HepG2 (cell line): ENCODE measurements at regions not wholly inside any gene's neighbourhood (a gene's known extent, or its start where the extent isn't known, plus 50 kb on each side); places are given as distances from the start of the nearest gene placed in this dataset.
A peak's percentile ranks its signal among the peaks of the same experiment; 100 is the strongest.

Source experiments
- ATAC-seq: fragments of 200-7000 bp; cut with Tn5 transposase; 3 replicates; pipeline ENCODE4 v1.9.1; 2020; ENCODE audit warnings: mild to moderate bottlenecking, moderate library complexity
- BruUV-seq: library from RNA; stranded (reverse); fragments of 400-500 nt; replicated peaks from 2 replicates; lab custom pipeline; 2021; lab: Mats Ljungman, UMichigan
- CTCF ChIA-PET: fragments of 300-600 bp; formaldehyde crosslinking; extraction: SDS; loops from one replicate; lab custom pipeline; 2021; ENCODE audit warnings: low total read pairs, inconsistent platforms, low intra/inter-chr PET ratio; lab: Yijun Ruan, JAX
- POLR2A ChIA-PET: fragments of 350-600 bp; sonication (Branson Sonifier 250); formaldehyde crosslinking; loops from one replicate; lab custom pipeline; 2020; ENCODE audit warnings: antibody characterized with exemption, inconsistent platforms; lab: Yijun Ruan, JAX
- DNase-seq: peaks from one replicate; pipeline ENCODE4 v3.0.0-alpha.2; 2015; ENCODE audit warnings: low spot score
- FAIRE-seq: peaks from 3 replicates; lab custom pipeline; 2011; peaks lifted over from hg19 to GRCh38; lab: Jason Lieb, UNC
- H2AFZ ChIP-seq: one replicate; pipeline ENCODE4 v1.6.1; 2011; ENCODE audit warnings: low read length, inconsistent platforms
- H3K27ac ChIP-seq: fragments of 300-600 bp; 3 replicates; pipeline ENCODE4 v1.8.0; 2011; ENCODE audit warnings: mixed run types, mild to moderate bottlenecking, mixed read lengths, low read length, inconsistent platforms; ENCODE audit not compliant: insufficient read depth; ENCODE audit errors: extremely low read length
- H3K27me3 ChIP-seq, 2 experiments: fragments of 200-600 bp in 1 of 2; 2 replicates in 1 of 2; 3 replicates in 1 of 2; pipeline versions ENCODE4 v1.6.0 to v1.8.0; 2011; ENCODE audit warnings: low read length in 2 of 2, mild to moderate bottlenecking in 2 of 2, moderate library complexity in 2 of 2, inconsistent platforms in 1 of 2; ENCODE audit not compliant: insufficient read depth in 2 of 2, control insufficient read depth in 1 of 2
- H3K36me3 ChIP-seq, 2 experiments: fragments of 200-600 bp in 1 of 2; replicated peaks in 1 of 2; 2 replicates in 1 of 2; 3 replicates in 1 of 2; pipeline versions ENCODE4 v1.5.1 to v1.8.0; 2011; ENCODE audit warnings: low read length in 2 of 2, inconsistent platforms in 1 of 2; ENCODE audit not compliant: insufficient read depth in 2 of 2, control insufficient read depth in 1 of 2
- H3K4me1 ChIP-seq: 2 replicates; pipeline ENCODE4 v1.5.1; 2012; ENCODE audit warnings: low read length, inconsistent platforms; ENCODE audit not compliant: insufficient read depth
- H3K4me2 ChIP-seq: 2 replicates; pipeline ENCODE4 v1.6.0; 2011; ENCODE audit warnings: low read depth, low read length, inconsistent platforms
- H3K4me3 ChIP-seq, 3 experiments: fragments of 200-600 bp in 1 of 3; sonication (generic), shearing (Covaris generic) in 1 of 3; replicated peaks in 1 of 3; 2 replicates each; pipeline ENCODE4 v1.5.1; 2011 to 2016; ENCODE audit warnings: low read length in 3 of 3, inconsistent platforms in 2 of 3, low read depth in 2 of 3, mild to moderate bottlenecking in 2 of 3, control low read depth in 1 of 3, mixed read lengths in 1 of 3; ENCODE audit not compliant: insufficient read depth in 1 of 3
- H3K79me2 ChIP-seq: one replicate; pipeline ENCODE4 v1.6.1; 2011; ENCODE audit warnings: low read length, inconsistent platforms; ENCODE audit not compliant: insufficient read depth
- H3K9ac ChIP-seq: 2 replicates; pipeline ENCODE4 v1.6.0; 2011; ENCODE audit warnings: mild to moderate bottlenecking, low read depth, low read length, inconsistent platforms; ENCODE audit not compliant: insufficient read depth
- H3K9me3 ChIP-seq: 2 replicates; pipeline ENCODE4 v1.5.1; 2012; ENCODE audit warnings: mild to moderate bottlenecking, low read length
- H4K20me1 ChIP-seq: 2 replicates; pipeline ENCODE4 v1.6.0; 2011; ENCODE audit warnings: inconsistent platforms, mild to moderate bottlenecking, low read length, moderate library complexity; ENCODE audit not compliant: insufficient read depth
- EP300 ChIP-seq, 3 experiments: sonication (generic) in 1 of 3; formaldehyde crosslinking in 1 of 3; IDR thresholded peaks; 2 replicates each; pipeline versions ENCODE4 v1.5.1 to v1.6.1; 2011 to 2020; ENCODE audit warnings: low read depth in 2 of 3, low read length in 2 of 3, borderline replicate concordance in 1 of 3, improper control_type of control experiment in 1 of 3, mild to moderate bottlenecking in 1 of 3, missing genetic modification reagents in 1 of 3, moderate library complexity in 1 of 3
- ISX ChIP-seq: sonication (generic); formaldehyde crosslinking; conservative IDR thresholded peaks from 2 replicates; pipeline ENCODE4 v1.5.0; 2020; ENCODE audit warnings: missing genetic modification reagents
- JDP2 ChIP-seq: sonication (generic); formaldehyde crosslinking; IDR thresholded peaks from 2 replicates; pipeline ENCODE4 v1.8.1; 2022; ENCODE audit warnings: missing genetic modification reagents, borderline replicate concordance
- MAFF ChIP-seq: IDR thresholded peaks from 2 replicates; pipeline ENCODE4 v1.6.1; 2011; ENCODE audit warnings: low read depth, low read length, improper control_type of control experiment
- MAFK ChIP-seq, 2 experiments: IDR thresholded peaks in 1 of 2; conservative IDR thresholded peaks in 1 of 2; 2 replicates each; pipeline ENCODE4 v1.6.1; 2011; ENCODE audit warnings: improper control_type of control experiment in 2 of 2, low read length in 2 of 2
- NFRKB ChIP-seq: fragments of 450-650 bp; IDR thresholded peaks from 2 replicates; pipeline ENCODE4 v1.6.1; 2017
- NR2F1 ChIP-seq, 2 experiments: fragments of 450-650 bp in 1 of 2; formaldehyde crosslinking in 1 of 2; IDR thresholded peaks; 2 replicates each; pipeline versions ENCODE4 v1.5.0 to v1.6.1; 2016 to 2020; ENCODE audit warnings: mild to moderate bottlenecking in 1 of 2, missing compliant biosample characterization in 1 of 2, missing genetic modification reagents in 1 of 2, moderate library complexity in 1 of 2
- REXO4 ChIP-seq: sonication (generic); formaldehyde crosslinking; IDR thresholded peaks from 2 replicates; pipeline ENCODE4 v1.8.0; 2022; ENCODE audit warnings: missing genetic modification reagents, mild to moderate bottlenecking, borderline replicate concordance
- SMARCE1 ChIP-seq: fragments of 450-650 bp; IDR thresholded peaks from 2 replicates; pipeline ENCODE4 v1.6.1; 2017; ENCODE audit warnings: borderline replicate concordance
- ZZZ3 ChIP-seq: sonication (generic); formaldehyde crosslinking; IDR thresholded peaks from 2 replicates; pipeline ENCODE4 v1.4.0; 2020; ENCODE audit warnings: missing genetic modification reagents, mild to moderate bottlenecking, borderline replicate concordance
- WGBS: methylation state at CpG from one replicate; pipeline ENCODE4 v1.1.6; 2017; ENCODE audit warnings: low lambda C conversion rate; 5-methylcytosine and 5-hydroxymethylcytosine counted together
- in situ Hi-C: cut with HindIII; loops from 2 replicates; pipeline ENCODE4 v1.10.0; 2017; ENCODE audit warnings: low pct_unique_long_range_greater_than_20kb; ENCODE audit not compliant: extremely low pct_ligation_motif_present
- intact Hi-C: fragments of 100-400 bp; cut with micrococcal nuclease; formaldehyde crosslinking; loops from one replicate; pipeline ENCODE4 v1.10.0; 2022; ENCODE audit not compliant: unreplicated experiment
- TF ChIP-seq, protein P1 (sequence below): sonication (generic); formaldehyde crosslinking; IDR thresholded peaks from 2 replicates; pipeline ENCODE4 v1.9.0; 2021; ENCODE audit warnings: missing genetic modification reagents, mild to moderate bottlenecking, borderline replicate concordance
- TF ChIP-seq, protein P2 (sequence below): sonication (generic); formaldehyde crosslinking; IDR thresholded peaks from 2 replicates; pipeline ENCODE4 v1.5.1; 2020; ENCODE audit warnings: missing genetic modification reagents, mild to moderate bottlenecking, borderline replicate concordance

DNA sequence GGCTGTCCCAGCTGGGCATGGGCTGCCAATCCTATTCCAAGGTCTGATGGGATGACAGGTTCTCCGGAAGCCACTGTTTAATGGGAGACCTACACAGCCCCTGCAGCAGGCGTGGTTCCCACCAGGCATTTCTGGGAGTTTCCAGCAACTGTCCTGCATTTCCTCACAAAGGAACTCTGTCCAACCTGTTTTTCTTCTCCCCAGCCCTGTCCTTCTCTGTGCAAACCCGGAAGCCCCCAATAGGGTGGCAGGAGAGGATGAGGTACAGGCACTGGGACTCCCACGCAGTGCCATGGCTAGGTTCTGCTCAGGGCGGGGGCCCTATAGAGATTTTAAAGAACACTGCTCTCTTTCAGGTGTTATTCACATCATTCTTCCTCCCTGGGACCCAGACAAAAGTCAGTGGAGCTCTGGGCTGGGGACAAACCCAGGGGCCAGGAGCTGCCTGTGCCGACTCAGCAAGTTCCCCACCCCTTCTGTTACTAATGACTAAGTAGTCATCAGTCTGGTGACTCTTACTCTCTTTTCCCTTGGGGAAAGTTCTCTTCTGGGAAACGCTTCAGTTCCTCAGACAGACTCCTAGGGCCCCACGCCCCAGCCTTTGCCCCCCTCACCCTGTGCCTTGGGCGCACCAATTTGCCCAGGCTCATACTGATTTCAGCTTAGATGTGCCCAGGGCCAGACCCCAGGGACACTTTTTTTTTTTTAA, 97.7 kb downstream of the CD47 start:
- WGBS = 35% methylated on average over 6 of the region's 9 CpGs
- Histone ChIP-seq H3K79me2 (no peaks in the 10 kb centered on the region), H2AFZ (no peak overlapping the region), H3K27ac (no peak overlapping the region), H3K4me3 (no peak overlapping the region), H4K20me1 (no peaks in the 10 kb centered on the region), H3K36me3 (no peaks in the 10 kb centered on the region), H3K27me3 (peaks cover 0 to 3% of the 10 kb centered on the region in 2 experiments; a peak in 1 of 5 replicates), H3K9ac (no peak overlapping the region), H3K4me2 (no peak overlapping the region), H3K9me3 (no peaks in the 10 kb centered on the region), H3K4me1 (no peaks in the 10 kb centered on the region)
- ATAC-seq = no peak
- no TSS peak for BruUV-seq
- POLR2A ChIA-PET = no interaction called here
- CTCF ChIA-PET = no interaction called here
- TF ChIP-seq ISX (CRISPR knock-in tag) (no peak), MAFF (peak; percentile 36; the same call in 1 of the 2 replicates), MAFK (conservative IDR thresholded peaks at IDR 0.05 in 1 of 2, IDR thresholded peaks at IDR 0.05 in 1 of 2; ENCODE audit: low read length in 2 of 2) (peak; percentile 34 to 63; a peak in 3 of 4 replicates)
- in situ Hi-C loops (no loop called here), intact Hi-C loops (no loop called here)
- DNase-seq = no peak
- FAIRE-seq = no peak

DNA sequence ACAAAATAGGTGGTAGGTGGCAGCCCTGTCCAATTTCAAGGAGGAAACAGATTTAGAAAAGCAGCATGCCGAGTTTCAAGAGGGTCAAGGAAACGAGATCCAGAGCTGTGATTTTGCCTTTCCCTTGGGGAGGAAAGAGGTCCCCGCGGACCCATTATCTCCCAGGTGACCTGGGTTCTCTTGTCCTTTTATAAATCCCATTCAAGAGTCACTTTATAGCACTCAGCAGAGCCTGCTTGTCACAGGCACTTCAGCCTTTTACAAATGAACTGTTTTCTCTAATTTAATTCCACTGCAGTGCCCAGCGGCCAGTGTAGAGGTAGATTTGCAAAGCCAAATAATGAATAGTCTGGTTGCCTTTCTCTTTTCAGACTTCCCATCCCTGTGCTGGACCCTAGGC, 99.9 kb downstream of the CD47 start:
- POLR2A ChIA-PET = no interaction called here
- Histone ChIP-seq H2AFZ (no peak overlapping the region), H3K79me2 (no peaks in the 10 kb centered on the region), H3K9me3 (no peaks in the 10 kb centered on the region), H3K4me2 (no peak overlapping the region), H3K4me3 (no peak overlapping the region), H3K27me3 (no peaks in the 10 kb centered on the region; a peak in 1 of 5 replicates), H4K20me1 (no peaks in the 10 kb centered on the region), H3K36me3 (no peaks in the 10 kb centered on the region), H3K9ac (no peak overlapping the region), H3K27ac (no peak overlapping the region), H3K4me1 (no peaks in the 10 kb centered on the region)
- no peak for ATAC-seq
- no peak for FAIRE-seq
- intact Hi-C loops (no loop called here), in situ Hi-C loops (no loop called here)
- 28% methylated on average over 5 of the region's 5 CpGs for WGBS
- CTCF ChIA-PET = no interaction called here
- BruUV-seq = no TSS peak
- DNase-seq = no peak
- TF ChIP-seq SMARCE1 (no peak), JDP2 (CRISPR knock-in tag) (no peak), NFRKB (no peak), REXO4 (CRISPR knock-in tag) (no peak), NR2F1 (CRISPR knock-in tag; IDR thresholded peaks at IDR 0.05) (no peak), EP300 (IDR thresholded peaks at IDR 0.05; ENCODE audit: low read depth in 2 of 2, low read length in 2 of 2) (no peak), EP300 (CRISPR knock-in tag; IDR thresholded peaks at IDR 0.05; ENCODE audit: borderline replicate concordance) (no peak), ZZZ3 (CRISPR knock-in tag) (no peak)
- TF ChIP-seq, protein P1, sequence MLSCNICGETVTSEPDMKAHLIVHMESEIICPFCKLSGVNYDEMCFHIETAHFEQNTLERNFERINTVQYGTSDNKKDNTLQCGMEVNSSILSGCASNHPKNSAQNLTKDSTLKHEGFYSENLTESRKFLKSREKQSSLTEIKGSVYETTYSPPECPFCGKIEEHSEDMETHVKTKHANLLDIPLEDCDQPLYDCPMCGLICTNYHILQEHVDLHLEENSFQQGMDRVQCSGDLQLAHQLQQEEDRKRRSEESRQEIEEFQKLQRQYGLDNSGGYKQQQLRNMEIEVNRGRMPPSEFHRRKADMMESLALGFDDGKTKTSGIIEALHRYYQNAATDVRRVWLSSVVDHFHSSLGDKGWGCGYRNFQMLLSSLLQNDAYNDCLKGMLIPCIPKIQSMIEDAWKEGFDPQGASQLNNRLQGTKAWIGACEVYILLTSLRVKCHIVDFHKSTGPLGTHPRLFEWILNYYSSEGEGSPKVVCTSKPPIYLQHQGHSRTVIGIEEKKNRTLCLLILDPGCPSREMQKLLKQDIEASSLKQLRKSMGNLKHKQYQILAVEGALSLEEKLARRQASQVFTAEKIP = no peak
- TF ChIP-seq, protein P2, sequence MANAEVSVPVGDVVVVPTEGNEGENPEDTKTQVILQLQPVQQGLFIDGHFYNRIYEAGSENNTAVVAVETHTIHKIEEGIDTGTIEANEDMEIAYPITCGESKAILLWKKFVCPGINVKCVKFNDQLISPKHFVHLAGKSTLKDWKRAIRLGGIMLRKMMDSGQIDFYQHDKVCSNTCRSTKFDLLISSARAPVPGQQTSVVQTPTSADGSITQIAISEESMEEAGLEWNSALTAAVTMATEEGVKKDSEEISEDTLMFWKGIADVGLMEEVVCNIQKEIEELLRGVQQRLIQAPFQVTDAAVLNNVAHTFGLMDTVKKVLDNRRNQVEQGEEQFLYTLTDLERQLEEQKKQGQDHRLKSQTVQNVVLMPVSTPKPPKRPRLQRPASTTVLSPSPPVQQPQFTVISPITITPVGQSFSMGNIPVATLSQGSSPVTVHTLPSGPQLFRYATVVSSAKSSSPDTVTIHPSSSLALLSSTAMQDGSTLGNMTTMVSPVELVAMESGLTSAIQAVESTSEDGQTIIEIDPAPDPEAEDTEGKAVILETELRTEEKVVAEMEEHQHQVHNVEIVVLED (CRISPR knock-in tag) = no peak
